Parathyroid adenoma (tissue), 2 donors: ENCODE measurements at regions not wholly inside any gene's neighbourhood (a gene's known extent, or its start where the extent isn't known, plus 50 kb on each side); places are given as distances from the start of the nearest gene placed in this dataset.
"Not testable (repeated sequence)": the region's sequence is repeated elsewhere in the genome, so short reads cannot be mapped to it uniquely, and the experiment has no call there.

ENCODE experiments used
- H2AFZ ChIP-seq: fragments of 300-600 bp; sonication (generic); one replicate; pipeline ENCODE4 v1.7.0; 2017; ENCODE audit warnings: antibody characterized with exemption, mild to moderate bottlenecking
- H3K27ac ChIP-seq: fragments of 300-600 bp; sonication (generic); one replicate; pipeline ENCODE4 v1.7.0; 2017
- H3K27me3 ChIP-seq: fragments of 300-600 bp; sonication (generic); one replicate; pipeline ENCODE4 v1.7.0; 2017; ENCODE audit warnings: low read length; ENCODE audit not compliant: control insufficient read depth, insufficient read depth
- H3K36me3 ChIP-seq: fragments of 300-600 bp; sonication (generic); one replicate; pipeline ENCODE4 v1.7.0; 2017; ENCODE audit warnings: low read length; ENCODE audit not compliant: control insufficient read depth, insufficient read depth
- H3K4me1 ChIP-seq: fragments of 300-600 bp; sonication (generic); one replicate; pipeline ENCODE4 v1.7.0; 2017; ENCODE audit warnings: control low read depth
- H3K4me2 ChIP-seq: fragments of 300-600 bp; sonication (generic); one replicate; pipeline ENCODE4 v1.7.0; 2017; ENCODE audit warnings: low read length
- H3K4me3 ChIP-seq: fragments of 300-600 bp; sonication (generic); one replicate; pipeline ENCODE4 v1.7.0; 2017; ENCODE audit warnings: low read depth, low read length
- H3K79me2 ChIP-seq: fragments of 300-600 bp; sonication (generic); one replicate; pipeline ENCODE4 v1.7.0; 2017; ENCODE audit warnings: control low read depth
- H3K9ac ChIP-seq: fragments of 300-600 bp; sonication (generic); one replicate; pipeline ENCODE4 v1.7.0; 2017; ENCODE audit warnings: mild to moderate bottlenecking
- H3K9me3 ChIP-seq: fragments of 300-600 bp; sonication (generic); one replicate; pipeline ENCODE4 v1.7.0; 2017; ENCODE audit warnings: low read length; ENCODE audit not compliant: control insufficient read depth
- CTCF ChIP-seq: fragments of 300-600 bp; sonication (generic); IDR thresholded peaks from one replicate; pipeline ENCODE4 v1.7.0; 2017; ENCODE audit warnings: antibody characterized with exemption, mild to moderate bottlenecking
- donor health status: primary hyperparathyroidism.

GRCh38 chr6:90890683-90891330 is 303.9 kb upstream of the MAP3K7 start:
- Histone ChIP-seq H3K36me3 (no peaks in the 10 kb centered on the region), H3K27me3 (no peaks in the 10 kb centered on the region), H3K4me2 (no peak overlapping the region), H3K79me2 (no peaks in the 10 kb centered on the region), H2AFZ (no peak overlapping the region), H3K9me3 (no peaks in the 10 kb centered on the region), H3K4me3 (no peak overlapping the region), H3K9ac (no peak overlapping the region), H3K4me1 (no peaks in the 10 kb centered on the region), H3K27ac (no peak overlapping the region)
- TF ChIP-seq CTCF, result no peak

- no peaks in the 10 kb centered on the region for H3K36me3 ChIP-seq
- no peak overlapping the region for H2AFZ ChIP-seq
- no peaks in the 10 kb centered on the region for H3K27me3 ChIP-seq
- no peak overlapping the region for H3K27ac ChIP-seq
- no peak overlapping the region for H3K4me2 ChIP-seq
- no peak overlapping the region for H3K9ac ChIP-seq
- H3K4me3 ChIP-seq, result no peak overlapping the region
- no peaks in the 10 kb centered on the region for H3K9me3 ChIP-seq
- no peak for TF ChIP-seq CTCF
- no peaks in the 10 kb centered on the region for H3K79me2 ChIP-seq
- no peaks in the 10 kb centered on the region for H3K4me1 ChIP-seq
Measured at GRCh38 chr6:90887764-90888163, 300.9 kb upstream of the MAP3K7 start.

- no peak overlapping the region for H2AFZ ChIP-seq
- H3K4me1 ChIP-seq, result no peaks in the 10 kb centered on the region
- H3K36me3 ChIP-seq, result no peaks in the 10 kb centered on the region
- H3K79me2 ChIP-seq, result no peaks in the 10 kb centered on the region
- no peak overlapping the region for H3K27ac ChIP-seq
- no peak overlapping the region for H3K4me2 ChIP-seq
- no peak overlapping the region for H3K9ac ChIP-seq
- no peaks in the 10 kb centered on the region for H3K9me3 ChIP-seq
- no peaks in the 10 kb centered on the region for H3K27me3 ChIP-seq
- no peak overlapping the region for H3K4me3 ChIP-seq
- no peak for TF ChIP-seq CTCF
Measured at GRCh38 chr6:90885611-90886056, 298.8 kb upstream of the MAP3K7 start.

- not testable (repeated sequence) for H3K79me2 ChIP-seq, H3K4me1 ChIP-seq, H3K27me3 ChIP-seq, H3K36me3 ChIP-seq, H3K9me3 ChIP-seq, H3K27ac ChIP-seq, H2AFZ ChIP-seq, H3K4me3 ChIP-seq, H3K9ac ChIP-seq, H3K4me2 ChIP-seq
Measured at GRCh38 chr6:90885137-90885536, 298.3 kb upstream of the MAP3K7 start.

GRCh38 chr6:90877616-90878015 is 290.7 kb upstream of the MAP3K7 start:
- Histone ChIP-seq H3K27ac (no peak overlapping the region), H3K27me3 (no peaks in the 10 kb centered on the region), H2AFZ (no peak overlapping the region), H3K4me1 (no peaks in the 10 kb centered on the region), H3K4me3 (no peak overlapping the region), H3K4me2 (no peak overlapping the region), H3K9me3 (no peaks in the 10 kb centered on the region), H3K36me3 (no peaks in the 10 kb centered on the region), H3K9ac (no peak overlapping the region), H3K79me2 (no peaks in the 10 kb centered on the region)
- TF ChIP-seq CTCF, result no peak
